Effector CD8-positive, alpha-beta T cell (primary cell): ENCODE measurements at regions not wholly inside any gene's neighbourhood (a gene's known extent, or its start where the extent isn't known, plus 50 kb on each side); places are given as distances from the start of the nearest gene placed in this dataset.

Source experiments
- DNase-seq: peaks from one replicate; lab custom pipeline; 2025; lab: John Stamatoyannopoulos, UW

- no peak for DNase-seq
Observed at GRCh38 chr9:30758726-30759446, 1625.6 kb upstream of the ACO1 start.

DNA sequence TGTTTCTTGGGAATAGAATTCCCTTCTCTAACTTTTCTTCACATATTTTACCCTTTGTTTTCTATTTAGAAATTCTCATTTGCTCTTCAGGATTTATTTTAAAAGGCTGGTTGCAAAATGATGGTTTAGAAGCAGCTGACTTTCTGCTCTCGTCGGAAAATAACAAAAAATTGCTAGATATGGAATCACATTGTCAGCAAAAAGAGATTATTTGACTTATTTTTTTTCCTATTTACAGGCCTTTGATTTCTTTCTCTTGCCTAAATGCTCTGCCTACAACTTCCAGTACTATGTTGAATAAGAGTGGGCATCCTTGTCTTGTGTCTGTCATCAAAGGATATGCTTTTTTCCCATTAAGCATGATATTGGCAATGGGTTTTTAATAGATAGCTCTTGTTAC lies 1619.1 kb upstream of the ACO1 start:
- no peak for DNase-seq

DNA sequence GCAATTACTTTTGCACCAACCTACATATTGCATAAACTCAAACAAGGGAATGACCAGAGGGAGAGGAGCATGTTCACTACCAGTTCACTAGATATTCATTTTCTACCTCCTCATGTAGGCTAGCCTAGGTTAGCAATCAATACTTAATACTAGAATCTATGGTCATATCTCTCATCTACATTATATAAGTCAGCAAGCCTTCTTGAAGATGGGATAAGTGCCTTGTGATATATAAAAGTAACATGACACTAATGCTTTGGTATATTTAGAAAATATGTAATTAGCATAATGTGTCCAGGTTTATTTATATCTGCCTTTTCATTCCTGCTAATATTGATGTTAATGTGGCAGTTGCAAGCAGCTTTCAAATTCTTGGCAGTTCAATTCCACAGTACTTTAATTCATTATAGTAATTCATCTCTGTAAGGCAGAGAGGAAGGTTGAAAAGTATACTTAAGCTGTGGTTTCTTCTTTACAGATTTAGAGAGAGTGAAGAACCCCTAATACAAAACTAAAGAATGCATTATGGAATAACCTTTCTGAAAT lies 1613.2 kb upstream of the ACO1 start:
- no peak for DNase-seq

- no peak for DNase-seq
Observed at GRCh38 chr9:30771760-30772159, 1612.7 kb upstream of the ACO1 start.

DNA sequence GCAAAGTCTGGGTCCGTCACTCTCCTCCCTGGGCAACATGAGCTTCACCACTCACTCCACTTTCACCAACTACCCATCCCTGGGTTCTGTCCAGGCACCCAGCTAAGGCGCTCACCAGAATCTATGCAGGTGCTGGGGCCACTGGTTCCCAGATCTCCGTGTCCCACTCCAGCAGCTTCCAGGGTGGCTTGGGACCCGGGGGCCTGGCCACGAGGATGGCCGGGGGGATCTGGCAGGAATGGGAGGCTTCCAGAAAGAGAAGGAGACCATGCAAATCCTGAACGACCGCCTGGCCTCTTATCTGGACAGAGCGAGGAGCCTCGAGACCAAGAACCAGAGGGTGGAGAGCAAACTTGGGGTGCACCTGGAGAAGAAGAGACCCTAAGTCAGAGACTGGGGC lies 1611.0 kb upstream of the ACO1 start:
- no peak for DNase-seq

DNA sequence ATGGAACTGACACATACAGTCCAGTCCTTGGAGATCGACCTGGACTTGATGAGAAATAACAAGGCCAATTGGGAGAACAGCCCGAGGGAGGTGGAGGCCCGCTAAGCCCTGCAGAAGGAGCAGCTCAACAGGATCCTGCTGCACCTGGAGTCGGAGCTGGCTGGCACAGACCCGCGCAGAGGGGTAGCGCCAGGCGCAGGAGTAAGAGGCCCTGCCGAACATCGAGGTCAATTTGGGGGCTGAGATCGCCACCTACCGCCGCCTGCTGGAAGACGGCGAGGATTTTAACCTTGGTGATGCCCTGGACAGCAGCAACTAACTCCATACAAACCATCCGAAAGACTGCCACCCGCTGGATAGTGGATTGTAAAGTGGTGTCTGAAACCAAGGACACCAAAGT lies 1610.1 kb upstream of the ACO1 start:
- DNase-seq: no peak

DNA sequence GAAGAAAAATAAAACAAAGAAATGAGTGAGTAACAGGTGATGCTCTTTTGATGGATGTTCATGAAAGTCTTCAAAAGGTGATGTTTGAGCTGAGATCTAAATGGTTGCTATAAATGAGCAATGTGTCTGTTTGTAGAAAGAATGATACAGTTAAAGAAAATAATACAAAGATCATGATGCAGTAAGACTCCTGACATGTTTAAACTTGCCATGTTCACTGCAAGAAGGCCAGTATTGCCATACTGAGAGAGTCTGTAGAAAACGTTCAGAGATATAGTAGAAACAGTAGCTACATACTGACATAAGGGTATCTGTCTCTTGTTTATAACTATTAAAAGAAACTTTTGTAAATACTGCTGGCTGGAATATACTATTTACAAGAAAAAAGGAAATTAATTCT lies 1609.2 kb upstream of the ACO1 start:
- DNase-seq: no peak

- DNase-seq: no peak
Observed at GRCh38 chr9:30796764-30797163, 1587.7 kb upstream of the ACO1 start.

GRCh38 chr9:30799527-30800101 lies 1584.8 kb upstream of the ACO1 start:
- DNase-seq: no peak

- DNase-seq: no peak
Observed at GRCh38 chr9:30800421-30800820, 1584.0 kb upstream of the ACO1 start.

- no peak for DNase-seq
Observed at GRCh38 chr9:30812821-30813220, 1571.6 kb upstream of the ACO1 start.

DNA sequence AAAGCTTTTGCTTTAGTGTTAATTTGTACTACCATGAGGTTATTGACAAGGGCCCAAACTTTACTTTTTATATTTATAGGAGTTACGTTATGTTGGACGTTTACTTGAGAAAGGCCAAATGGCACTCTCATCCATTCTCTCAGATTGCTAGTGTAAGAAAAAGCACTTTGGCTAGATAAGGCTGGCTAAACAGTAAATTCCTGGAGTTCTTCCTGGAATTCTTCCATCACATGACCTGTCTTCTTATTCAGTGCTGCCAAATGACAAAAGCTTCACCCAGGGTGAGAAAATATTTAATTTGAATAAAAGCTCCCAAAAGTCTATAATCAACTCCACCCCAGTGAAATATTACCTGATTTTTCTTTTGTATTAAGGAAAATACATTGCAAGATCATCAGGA lies 1568.9 kb upstream of the ACO1 start:
- DNase-seq: no peak

DNA sequence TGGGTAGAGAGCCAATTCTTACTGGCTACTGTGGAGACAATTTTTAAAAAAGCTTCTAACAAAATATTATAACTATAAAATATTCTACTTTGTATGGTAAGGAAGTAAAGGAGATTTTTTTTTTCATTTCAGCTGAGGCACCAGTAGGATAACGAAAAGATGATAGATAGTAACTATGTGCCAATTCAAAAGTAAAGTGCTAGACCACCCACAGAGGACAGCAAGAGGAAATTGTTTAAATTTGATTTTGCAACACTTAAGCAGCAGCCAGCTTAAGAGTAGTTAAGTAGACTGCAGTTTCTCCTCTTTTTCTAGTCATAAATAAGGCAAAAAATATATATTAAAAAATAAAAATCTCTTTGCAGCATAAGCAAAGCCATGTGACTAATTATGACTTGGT lies 1539.3 kb upstream of the ACO1 start:
- no peak for DNase-seq

GRCh38 chr9:30846651-30847050 lies 1537.8 kb upstream of the ACO1 start:
- DNase-seq: no peak

GRCh38 chr9:30851600-30851999 lies 1532.8 kb upstream of the ACO1 start:
- DNase-seq: no peak

DNA sequence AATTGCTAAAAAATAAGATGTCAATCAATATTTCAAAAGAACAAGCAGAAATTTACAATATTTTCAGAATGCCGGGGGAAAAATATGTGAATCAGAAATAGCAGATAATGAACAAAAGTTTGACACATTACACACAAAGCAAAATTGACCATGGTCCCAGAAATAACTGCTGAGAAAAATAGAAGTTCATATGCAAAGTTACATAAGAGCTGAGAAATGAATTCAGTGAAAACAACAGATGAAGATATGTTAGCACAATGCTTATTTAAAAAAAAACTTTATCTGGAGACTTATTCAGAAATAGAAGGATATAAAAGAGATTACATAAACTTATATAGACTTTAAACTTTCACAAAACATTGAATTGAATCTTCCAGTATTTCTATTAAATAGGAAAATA lies 1483.7 kb upstream of the ACO1 start:
- no peak for DNase-seq

GRCh38 chr9:30913331-30913730 lies 1471.1 kb upstream of the ACO1 start:
- no peak for DNase-seq

DNA sequence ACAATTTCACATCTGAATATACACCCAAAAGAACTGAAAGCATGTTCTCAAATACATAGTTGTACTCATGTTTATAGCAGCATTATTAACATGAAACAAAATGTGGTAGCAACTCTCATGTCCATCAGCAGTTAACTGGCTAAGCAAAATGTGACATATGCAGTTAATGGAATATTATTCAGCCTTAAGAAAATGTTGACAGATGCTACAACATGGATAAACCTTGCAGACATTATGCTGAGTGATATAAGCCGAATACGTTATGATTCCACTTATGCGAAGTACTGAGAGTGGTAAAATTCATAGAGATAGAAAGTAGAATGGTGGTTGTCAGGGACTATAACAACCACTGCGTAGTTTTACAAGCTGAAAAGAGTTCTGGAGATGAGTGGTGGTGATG lies 1469.0 kb upstream of the ACO1 start:
- no peak for DNase-seq

GRCh38 chr9:30925126-30925525 lies 1459.3 kb upstream of the ACO1 start:
- no peak for DNase-seq

GRCh38 chr9:30925635-30926034 lies 1458.8 kb upstream of the ACO1 start:
- no peak for DNase-seq

GRCh38 chr9:30928045-30928444 lies 1456.4 kb upstream of the ACO1 start:
- DNase-seq: no peak

GRCh38 chr9:30932226-30932625 lies 1452.2 kb upstream of the ACO1 start:
- DNase-seq: no peak

GRCh38 chr9:30935730-30936129 lies 1448.7 kb upstream of the ACO1 start:
- DNase-seq: no peak

GRCh38 chr9:30937106-30937505 lies 1447.3 kb upstream of the ACO1 start:
- no peak for DNase-seq
